SK-N-SH (cell line): ENCODE measurements at regions not wholly inside any gene's neighbourhood (a gene's known extent, or its start where the extent isn't known, plus 50 kb on each side); places are given as distances from the start of the nearest gene placed in this dataset.

ENCODE experiments used
- CTCF ChIA-PET: fragments of 300-600, 350-600 bp; formaldehyde crosslinking; extraction: SDS; loops from one replicate; lab custom pipeline; 2021; lab: Yijun Ruan, JAX
- POLR2A ChIA-PET: fragments of 350-600 bp; sonication (Branson Sonifier 250); formaldehyde crosslinking; extraction: SDS; loops from one replicate; lab custom pipeline; 2020; ENCODE audit warnings: antibody characterized with exemption, inconsistent platforms; lab: Yijun Ruan, JAX
- DNase-seq: peaks from one replicate; pipeline ENCODE4 v3.0.0; 2012
- H2AFZ ChIP-seq: fragments of 200-600 bp; sonication (generic); 2 replicates; pipeline ENCODE4 v1.8.1; 2016; ENCODE audit warnings: antibody characterized with exemption, mild to moderate bottlenecking, low read depth
- H3F3A ChIP-seq: fragments of 200-600 bp; sonication (generic); replicated peaks from 2 replicates; pipeline ENCODE3; 2016; ENCODE audit warnings: antibody characterized with exemption, mild to moderate bottlenecking; ENCODE audit not compliant: insufficient read depth
- H3K27ac ChIP-seq, 2 experiments: fragments of 200-500 bp in 1 of 2; fragments of 200-600 bp in 1 of 2; sonication (Bioruptor generic) in 1 of 2; sonication (generic), shearing (Covaris generic) in 1 of 2; 2 replicates each; pipeline versions ENCODE4 v1.5.1 to v1.6.1; 2014 to 2016; ENCODE audit warnings: low read depth in 2 of 2, inconsistent platforms in 1 of 2, low read length in 1 of 2, mild to moderate bottlenecking in 1 of 2, mixed read lengths in 1 of 2
- H3K27me3 ChIP-seq: fragments of 200-600 bp; sonication (generic), shearing (Covaris generic); 2 replicates; pipeline ENCODE4 v1.6.1; 2016; ENCODE audit warnings: mixed run types; ENCODE audit not compliant: insufficient read depth
- H3K36me3 ChIP-seq, 2 experiments: fragments of 200-500 bp in 1 of 2; fragments of 200-600 bp in 1 of 2; sonication (Bioruptor generic) in 1 of 2; sonication (generic) in 1 of 2; replicated peaks in 1 of 2; 2 replicates each; pipeline versions ENCODE3 to v1.5.1; 2014 to 2016; ENCODE audit warnings: low read length in 1 of 2, mild to moderate bottlenecking in 1 of 2; ENCODE audit not compliant: insufficient read depth in 2 of 2, control insufficient read depth in 1 of 2
- H3K4me1 ChIP-seq, 2 experiments: fragments of 200-500 bp in 1 of 2; fragments of 200-600 bp in 1 of 2; sonication (Bioruptor generic) in 1 of 2; sonication (generic), shearing (Covaris generic) in 1 of 2; 2 replicates each; pipeline versions ENCODE4 v1.5.1 to v1.6.1; 2014 to 2016; ENCODE audit warnings: low read depth in 1 of 2, low read length in 1 of 2, mixed run types in 1 of 2; ENCODE audit not compliant: insufficient read depth in 2 of 2, control insufficient read depth in 1 of 2
- H3K4me2 ChIP-seq: fragments of 200-600 bp; sonication (generic), shearing (Covaris generic); 2 replicates; pipeline ENCODE4 v1.6.1; 2017; ENCODE audit warnings: mixed run types
- H3K4me3 ChIP-seq, 2 experiments: fragments of 200-500 bp in 1 of 2; fragments of 200-600 bp in 1 of 2; sonication (Bioruptor generic) in 1 of 2; sonication (generic), shearing (Covaris generic) in 1 of 2; 2 replicates each; pipeline versions ENCODE4 v1.5.1 to v1.8.1; 2014 to 2016; ENCODE audit warnings: low read depth in 2 of 2, inconsistent platforms in 1 of 2, low read length in 1 of 2, mild to moderate bottlenecking in 1 of 2, mixed read lengths in 1 of 2, moderate library complexity in 1 of 2
- H3K79me2 ChIP-seq: fragments of 200-600 bp; sonication (generic); 2 replicates; pipeline ENCODE4 v1.8.1; 2017; ENCODE audit warnings: mild to moderate bottlenecking; ENCODE audit not compliant: insufficient read depth
- H3K9ac ChIP-seq: fragments of 200-600 bp; sonication (generic); 2 replicates; pipeline ENCODE4 v1.6.1; 2017; ENCODE audit warnings: mixed run types
- H3K9me2 ChIP-seq: fragments of 200-600 bp; sonication (generic); 2 replicates; pipeline ENCODE4 v1.6.1; 2017; ENCODE audit warnings: mixed run types
- H3K9me3 ChIP-seq: fragments of 200-600 bp; sonication (generic); 2 replicates; pipeline ENCODE4 v1.6.1; 2017; ENCODE audit warnings: mixed run types, mild to moderate bottlenecking, moderate library complexity
- H4K20me1 ChIP-seq: fragments of 200-600 bp; sonication (generic); 2 replicates; pipeline ENCODE4 v1.6.1; 2017; ENCODE audit warnings: mild to moderate bottlenecking, mixed run types; ENCODE audit not compliant: insufficient read depth
- ELF1 ChIP-seq: IDR thresholded peaks from 2 replicates; pipeline ENCODE4 v1.4.0; 2012
- EP300 ChIP-seq, 2 experiments: IDR thresholded peaks; 2 replicates each; pipeline versions ENCODE4 v1.4.0 to v1.6.1; 2012; ENCODE audit warnings: borderline replicate concordance in 1 of 2, low read depth in 1 of 2, low read length in 1 of 2
- FOSL2 ChIP-seq: IDR thresholded peaks from 2 replicates; pipeline ENCODE4 v1.4.0; 2012; ENCODE audit warnings: low read depth, mild to moderate bottlenecking, moderate library complexity, borderline replicate concordance
- GATA2 ChIP-seq: sonication (generic); formaldehyde crosslinking; IDR thresholded peaks from 2 replicates; pipeline ENCODE4 v1.5.0; 2020; ENCODE audit warnings: mild to moderate bottlenecking, missing genetic modification reagents
- IRF3 ChIP-seq: fragments of 150-350 bp; IDR thresholded peaks from 2 replicates; pipeline ENCODE4 v1.6.1; 2016; ENCODE audit warnings: mild to moderate bottlenecking, low read depth, low read length
- MAX ChIP-seq: IDR thresholded peaks from 2 replicates; pipeline ENCODE4 v1.4.0; 2012; ENCODE audit warnings: low read depth
- MEF2A ChIP-seq: IDR thresholded peaks from 2 replicates; pipeline ENCODE4 v1.4.0; 2012; ENCODE audit warnings: low read depth, borderline replicate concordance
- NRF1 ChIP-seq: IDR thresholded peaks from 2 replicates; pipeline ENCODE4 v1.6.1; 2012; ENCODE audit warnings: low read depth, mild to moderate bottlenecking, low read length
- RAD21 ChIP-seq: IDR thresholded peaks from 2 replicates; pipeline ENCODE4 v1.6.1; 2012; ENCODE audit warnings: mild to moderate bottlenecking, low read length
- RCOR1 ChIP-seq: fragments of 150-350 bp; IDR thresholded peaks from 2 replicates; pipeline ENCODE4 v1.6.1; 2017; ENCODE audit warnings: antibody characterized with exemption, low read length
- SIN3A ChIP-seq: IDR thresholded peaks from 2 replicates; pipeline ENCODE4 v1.6.1; 2012; ENCODE audit warnings: low read depth, mild to moderate bottlenecking, low read length, moderate library complexity, borderline replicate concordance
- SMC3 ChIP-seq: IDR thresholded peaks from 2 replicates; pipeline ENCODE4 v1.6.1; 2012; ENCODE audit warnings: low read depth, low read length, improper control_type of control experiment
- TAF1 ChIP-seq: IDR thresholded peaks from 2 replicates; pipeline ENCODE4 v1.6.1; 2012; ENCODE audit warnings: low read depth, mild to moderate bottlenecking, low read length, moderate library complexity, borderline replicate concordance
- TEAD4 ChIP-seq: IDR thresholded peaks from 2 replicates; pipeline ENCODE4 v1.4.0; 2012; ENCODE audit warnings: mild to moderate bottlenecking, borderline replicate concordance; ENCODE audit not compliant: insufficient read depth
- USF1 ChIP-seq: IDR thresholded peaks from 2 replicates; pipeline ENCODE4 v1.4.0; 2012; ENCODE audit warnings: low read depth, borderline replicate concordance
- WGBS: methylation state at CpG from one replicate; pipeline ENCODE4 v1.1.6; 2017; ENCODE audit warnings: low lambda C conversion rate; 5-methylcytosine and 5-hydroxymethylcytosine counted together
- TF ChIP-seq, protein P1 (sequence below): fragments of 200-600 bp; sonication (generic); IDR thresholded peaks from 2 replicates; pipeline ENCODE4 v1.6.1; 2017; ENCODE audit warnings: antibody characterized with exemption, mild to moderate bottlenecking, moderate library complexity

DNA sequence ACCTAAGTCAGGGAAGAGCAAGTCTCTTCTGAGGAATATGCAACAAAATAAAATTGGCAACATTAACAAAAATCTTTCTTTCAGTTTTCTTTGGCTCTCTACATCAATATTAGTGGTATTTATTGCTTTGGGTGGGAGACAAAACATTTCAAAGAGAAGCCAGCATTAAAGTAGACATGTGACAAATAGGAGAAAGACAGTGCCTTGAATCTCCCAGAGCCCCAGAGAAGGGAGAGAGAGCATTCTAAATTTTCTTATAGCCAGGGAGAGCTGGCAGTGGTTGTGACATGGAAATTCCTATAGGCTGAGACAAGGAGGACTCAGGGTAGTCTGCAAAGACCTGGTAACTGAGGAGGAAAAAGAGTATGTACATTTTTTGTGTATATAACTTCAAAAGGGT lies 79.4 kb upstream of the NREP start:
- Histone ChIP-seq H3K27me3 (no peaks in the 10 kb centered on the region), H3K9me2 (no peaks in the 10 kb centered on the region), H3K9me3 (no peaks in the 10 kb centered on the region), H3K79me2 (no peaks in the 10 kb centered on the region; the same call in 1 of the 2 replicates), H3K27ac (no peak overlapping the region), H2AFZ (peak overlapping the region; percentile 60; the same call in 1 of the 2 replicates), H3K4me1 (no peaks in the 10 kb centered on the region), H3K36me3 (no peaks in the 10 kb centered on the region), H3K4me2 (no peak overlapping the region), H3K9ac (no peak overlapping the region), H3K4me3 (no peak overlapping the region), H3F3A (no peaks in the 10 kb centered on the region), H4K20me1 (no peaks in the 10 kb centered on the region)
- TF ChIP-seq NRF1, result no peak
- TF ChIP-seq EP300 (IDR thresholded peaks at IDR 0.05; ENCODE audit: borderline replicate concordance in 1 of 2, low read depth in 1 of 2, low read length in 1 of 2), result no peak
- no peak for TF ChIP-seq FOSL2
- no peak for TF ChIP-seq SMC3
- TF ChIP-seq RCOR1, result no peak
- TF ChIP-seq IRF3, result no peak
- no peak for TF ChIP-seq SIN3A
- TF ChIP-seq TAF1, result no peak
- TF ChIP-seq MAX, result no peak
- TF ChIP-seq TEAD4, result no peak
- no peak for TF ChIP-seq MEF2A
- TF ChIP-seq USF1, result no peak
- ChIA-PET CTCF (no interaction called here), POLR2A (no interaction called here)
- DNase-seq, result no peak

GRCh38 chr5:111834926-111835599 lies 78.1 kb upstream of the NREP start:
- POLR2A ChIA-PET, result no interaction called here
- H3K9me3 ChIP-seq, result no peaks in the 10 kb centered on the region
- H3K27ac ChIP-seq, result no peak overlapping the region
- H2AFZ ChIP-seq, result no peak overlapping the region
- H3K79me2 ChIP-seq, result no peaks in the 10 kb centered on the region; the same call in 1 of the 2 replicates
- no peaks in the 10 kb centered on the region for H4K20me1 ChIP-seq
- no peak for DNase-seq
- no peaks in the 10 kb centered on the region for H3F3A ChIP-seq
- H3K9ac ChIP-seq, result no peak overlapping the region
- no peak overlapping the region for H3K4me2 ChIP-seq
- WGBS, result 72% methylated on average over 2 of the region's 2 CpGs
- no peaks in the 10 kb centered on the region for H3K4me1 ChIP-seq
- H3K27me3 ChIP-seq, result no peaks in the 10 kb centered on the region
- no peaks in the 10 kb centered on the region for H3K36me3 ChIP-seq
- CTCF ChIA-PET, result no interaction called here
- TF ChIP-seq GATA2 (CRISPR knock-in tag) (no peak), TAF1 (no peak), FOSL2 (no peak), ELF1 (no peak), RAD21 (no peak; the same call in 1 of the 2 replicates)
- TF ChIP-seq, protein P1, sequence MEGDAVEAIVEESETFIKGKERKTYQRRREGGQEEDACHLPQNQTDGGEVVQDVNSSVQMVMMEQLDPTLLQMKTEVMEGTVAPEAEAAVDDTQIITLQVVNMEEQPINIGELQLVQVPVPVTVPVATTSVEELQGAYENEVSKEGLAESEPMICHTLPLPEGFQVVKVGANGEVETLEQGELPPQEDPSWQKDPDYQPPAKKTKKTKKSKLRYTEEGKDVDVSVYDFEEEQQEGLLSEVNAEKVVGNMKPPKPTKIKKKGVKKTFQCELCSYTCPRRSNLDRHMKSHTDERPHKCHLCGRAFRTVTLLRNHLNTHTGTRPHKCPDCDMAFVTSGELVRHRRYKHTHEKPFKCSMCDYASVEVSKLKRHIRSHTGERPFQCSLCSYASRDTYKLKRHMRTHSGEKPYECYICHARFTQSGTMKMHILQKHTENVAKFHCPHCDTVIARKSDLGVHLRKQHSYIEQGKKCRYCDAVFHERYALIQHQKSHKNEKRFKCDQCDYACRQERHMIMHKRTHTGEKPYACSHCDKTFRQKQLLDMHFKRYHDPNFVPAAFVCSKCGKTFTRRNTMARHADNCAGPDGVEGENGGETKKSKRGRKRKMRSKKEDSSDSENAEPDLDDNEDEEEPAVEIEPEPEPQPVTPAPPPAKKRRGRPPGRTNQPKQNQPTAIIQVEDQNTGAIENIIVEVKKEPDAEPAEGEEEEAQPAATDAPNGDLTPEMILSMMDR, result peak; percentile 36
- H3K9me2 ChIP-seq, result no peaks in the 10 kb centered on the region
- H3K4me3 ChIP-seq, result no peak overlapping the region
